Brain microvascular endothelial cell (primary cell): ENCODE measurements at regions not wholly inside any gene's neighbourhood (a gene's known extent, or its start where the extent isn't known, plus 50 kb on each side); places are given as distances from the start of the nearest gene placed in this dataset.

Source experiments
- DNase-seq: peaks from one replicate; pipeline ENCODE4 v3.0.0-alpha.2; 2020
- H3K27ac ChIP-seq: fragments of 250-450 bp; sonication (Bioruptor Pico); 2 replicates; pipeline ENCODE4 v1.5.1; 2020; ENCODE audit warnings: mild to moderate bottlenecking, moderate library complexity
- H3K27me3 ChIP-seq: fragments of 250-450 bp; sonication (Bioruptor Pico); replicated peaks from 2 replicates; pipeline ENCODE4 v1.5.1; 2020; ENCODE audit warnings: mild to moderate bottlenecking
- H3K36me3 ChIP-seq: fragments of 250-450 bp; sonication (Bioruptor Pico); replicated peaks from 2 replicates; pipeline ENCODE4 v1.5.1; 2020; ENCODE audit warnings: mild to moderate bottlenecking
- H3K4me3 ChIP-seq: 2 replicates; pipeline ENCODE4 v1.5.1; 2011; ENCODE audit warnings: low read depth, mild to moderate bottlenecking, control low read depth, low read length, moderate library complexity
- CTCF ChIP-seq: IDR thresholded peaks from 2 replicates; pipeline ENCODE4 v1.5.1; 2011; ENCODE audit warnings: low read depth, mild to moderate bottlenecking, moderate library complexity, low read length, control low read depth, inconsistent platforms; ENCODE audit errors: missing control alignments
- in situ Hi-C: cut with HindIII; loops from 2 replicates; pipeline ENCODE4 v1.10.0; 2017; ENCODE audit warnings: low sequenced_read_pairs, low pct_ligation_motif_present

- H3K27me3 ChIP-seq, result no peaks in the 10 kb centered on the region
- in situ Hi-C loops, result no loop called here
- no peak overlapping the region for H3K4me3 ChIP-seq
- no peak overlapping the region for H3K27ac ChIP-seq
- H3K36me3 ChIP-seq, result no peaks in the 10 kb centered on the region
- no peak for TF ChIP-seq CTCF
- DNase-seq, result no peak
Observed at GRCh38 chr4:10979032-10979431, 294.5 kb upstream of the CLNK start.

- Histone ChIP-seq H3K27me3 (no peaks in the 10 kb centered on the region), H3K36me3 (no peaks in the 10 kb centered on the region), H3K27ac (no peak overlapping the region), H3K4me3 (no peak overlapping the region)
- no peak for TF ChIP-seq CTCF
- in situ Hi-C loops, result no loop called here
- no peak for DNase-seq
Observed at GRCh38 chr4:10977534-10977933, 293.0 kb upstream of the CLNK start.

DNA sequence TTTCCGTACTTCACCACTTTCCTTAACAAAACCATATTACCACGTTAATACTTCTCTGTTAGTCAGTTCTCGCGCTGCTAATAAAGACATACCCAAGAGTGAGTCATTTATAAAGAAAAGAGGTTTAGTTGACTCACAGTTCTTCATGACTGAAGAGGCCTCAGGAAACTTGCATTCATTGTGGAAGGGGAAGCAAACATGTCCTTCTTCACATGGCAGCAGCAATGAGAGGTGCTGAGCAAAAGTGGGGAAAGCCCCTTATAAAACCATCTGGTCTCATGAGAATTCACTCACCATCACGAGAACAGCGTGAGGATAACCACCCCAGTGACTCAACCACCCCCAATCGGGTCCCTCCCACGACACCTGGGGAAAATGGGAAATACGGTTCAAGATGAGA lies 289.8 kb upstream of the CLNK start:
- Histone ChIP-seq H3K27me3 (no peaks in the 10 kb centered on the region), H3K27ac (no peak overlapping the region), H3K36me3 (no peaks in the 10 kb centered on the region), H3K4me3 (no peak overlapping the region)
- DNase-seq, result no peak
- TF ChIP-seq CTCF, result no peak
- in situ Hi-C loops, result no loop called here

- no peak for TF ChIP-seq CTCF
- Histone ChIP-seq H3K27me3 (no peaks in the 10 kb centered on the region), H3K36me3 (no peaks in the 10 kb centered on the region), H3K27ac (no peak overlapping the region), H3K4me3 (no peak overlapping the region)
- no peak for DNase-seq
- in situ Hi-C loops, result no loop called here
Observed at GRCh38 chr4:10973686-10974085, 289.1 kb upstream of the CLNK start.

- no peak for DNase-seq
- Histone ChIP-seq H3K36me3 (no peaks in the 10 kb centered on the region), H3K27me3 (no peaks in the 10 kb centered on the region), H3K4me3 (no peak overlapping the region), H3K27ac (no peak overlapping the region)
- TF ChIP-seq CTCF, result no peak
- in situ Hi-C loops, result no loop called here
Observed at GRCh38 chr4:10971800-10972401, 287.3 kb upstream of the CLNK start.

GRCh38 chr4:10965196-10965595 lies 280.6 kb upstream of the CLNK start:
- Histone ChIP-seq H3K36me3 (no peaks in the 10 kb centered on the region), H3K27ac (no peak overlapping the region), H3K27me3 (no peaks in the 10 kb centered on the region), H3K4me3 (no peak overlapping the region)
- in situ Hi-C loops, result no loop called here
- no peak for TF ChIP-seq CTCF
- DNase-seq, result no peak
